ENCODE measurements at regions not wholly inside any gene's neighbourhood (a gene's known extent, or its start where the extent isn't known, plus 50 kb on each side); places are given as distances from the start of the nearest gene placed in this dataset.

- H3K27me3 ChIP-seq (ENCODE audit: insufficient read depth, low read depth) = no peaks in the 10 kb centered on the region
- no peak overlapping the region for H3K27ac ChIP-seq
These were observed 538.1 kb upstream of the TBL1XR1 start for GRCh38 chr3:177735431-177735830.

GRCh38 chr3:177739461-177739860, 542.2 kb upstream of the TBL1XR1 start:
- POLR2A ChIA-PET (ENCODE audit: unreplicated experiment) = no interaction called here
- no peaks in the 10 kb centered on the region for H4K20me1 ChIP-seq (ENCODE audit: insufficient read depth)
- CTCF ChIA-PET = no interaction called here

More at GRCh38 chr3:177735431-177735830, 538.1 kb upstream of the TBL1XR1 start:
- H3F3A ChIP-seq (ENCODE audit: insufficient read depth, low read depth) = no peaks in the 10 kb centered on the region
- no peaks in the 10 kb centered on the region for H4K20me1 ChIP-seq (ENCODE audit: insufficient read depth)
- intact Hi-C loops (cut with micrococcal nuclease; ENCODE audit: unreplicated experiment) = no loop called here
- H3K9me2 ChIP-seq (ENCODE audit: insufficient read depth) = no peaks in the 10 kb centered on the region
- DNase-seq = no peak
- ChIA-PET POLR2A (ENCODE audit: unreplicated experiment) (no interaction called here), CTCF (no interaction called here)
- H3K4me1 ChIP-seq (replicated peaks; ENCODE audit: insufficient read depth) = 0 out of 2 replicates have a peak, but pooled peaks cover 3% of the 10 kb centered on the region
- H3K79me2 ChIP-seq (ENCODE audit: low read depth) = no peaks in the 10 kb centered on the region
- no peak overlapping the region for H3K4me2 ChIP-seq
- no peak overlapping the region for H3K4me3 ChIP-seq
- peaks cover 11% of the 10 kb centered on the region for H3K9me3 ChIP-seq (ENCODE audit: insufficient read depth, low read depth)
- BruUV-seq (replicated peaks) = no TSS peak
- H2AFZ ChIP-seq = no peak overlapping the region
- TF ChIP-seq EZH2 (IDR thresholded peaks at IDR 0.05; ENCODE audit: low read depth) (no peak), CTCF (conservative IDR thresholded peaks at IDR 0.05) (no peak)
- H3K36me3 ChIP-seq (ENCODE audit: low read depth) = no peaks in the 10 kb centered on the region

GRCh38 chr3:177740254-177740653, 543.0 kb upstream of the TBL1XR1 start:
- Histone ChIP-seq H3K4me1 (replicated peaks; ENCODE audit: insufficient read depth) (peaks cover 13% of the 10 kb centered on the region), H3K4me3 (no peak overlapping the region), H4K20me1 (ENCODE audit: insufficient read depth) (no peaks in the 10 kb centered on the region), H3F3A (ENCODE audit: insufficient read depth, low read depth) (peaks cover 11% of the 10 kb centered on the region; the same call in 1 of the 2 replicates), H3K4me2 (no peak overlapping the region), H3K27ac (no peak overlapping the region), H3K79me2 (ENCODE audit: low read depth) (no peaks in the 10 kb centered on the region), H3K9me3 (ENCODE audit: insufficient read depth, low read depth) (peaks cover 10% of the 10 kb centered on the region), H3K9me2 (ENCODE audit: insufficient read depth) (no peaks in the 10 kb centered on the region), H3K27me3 (ENCODE audit: insufficient read depth, low read depth) (no peaks in the 10 kb centered on the region), H3K36me3 (ENCODE audit: low read depth) (no peaks in the 10 kb centered on the region), H2AFZ (0 out of 2 replicates have a peak overlapping the region, but pooled peaks have one; percentile 6)
- ChIA-PET POLR2A (ENCODE audit: unreplicated experiment) (no interaction called here), CTCF (no interaction called here)
- intact Hi-C loops (cut with micrococcal nuclease; ENCODE audit: unreplicated experiment) = loop anchor here (5.0 to 10.0 kb wide), 3 partner anchors 72 to 455 kb away; no protein-coding TSS in a partner anchor
- no peak for DNase-seq
- BruUV-seq (replicated peaks) = no TSS peak
- no peak for TF ChIP-seq EZH2 (IDR thresholded peaks at IDR 0.05; ENCODE audit: low read depth)
- TF ChIP-seq CTCF (conservative IDR thresholded peaks at IDR 0.05) = no peak

More at GRCh38 chr3:177739461-177739860, 542.2 kb upstream of the TBL1XR1 start:
- peaks cover 10% of the 10 kb centered on the region for H3K9me3 ChIP-seq (ENCODE audit: insufficient read depth, low read depth)
- no peak overlapping the region for H2AFZ ChIP-seq
- no peak overlapping the region for H3K27ac ChIP-seq
- no peak for DNase-seq
- BruUV-seq (replicated peaks) = no TSS peak
- TF ChIP-seq CTCF (conservative IDR thresholded peaks at IDR 0.05) (no peak), EZH2 (IDR thresholded peaks at IDR 0.05; ENCODE audit: low read depth) (no peak)
- intact Hi-C loops (cut with micrococcal nuclease; ENCODE audit: unreplicated experiment) = no loop called here
- H3K79me2 ChIP-seq (ENCODE audit: low read depth) = no peaks in the 10 kb centered on the region
- peaks cover 5% of the 10 kb centered on the region for H3K4me1 ChIP-seq (replicated peaks; ENCODE audit: insufficient read depth)
- no peak overlapping the region for H3K4me3 ChIP-seq
- no peaks in the 10 kb centered on the region for H3K27me3 ChIP-seq (ENCODE audit: insufficient read depth, low read depth)
- H3F3A ChIP-seq (ENCODE audit: insufficient read depth, low read depth) = peaks cover 3% of the 10 kb centered on the region; the same call in 1 of the 2 replicates
- no peaks in the 10 kb centered on the region for H3K9me2 ChIP-seq (ENCODE audit: insufficient read depth)
- no peak overlapping the region for H3K4me2 ChIP-seq
- no peaks in the 10 kb centered on the region for H3K36me3 ChIP-seq (ENCODE audit: low read depth)

Measured in PC-9 (cell line).